CD4-positive, alpha-beta T cell treated with Interleukin-4 for 4 hours (primary cell): ENCODE measurements at regions not wholly inside any gene's neighbourhood (a gene's known extent, or its start where the extent isn't known, plus 50 kb on each side); places are given as distances from the start of the nearest gene placed in this dataset.

Experiments
- DNase-seq: peaks from one replicate; pipeline ENCODE4 v3.0.0-alpha.2; 2020

- no peak for DNase-seq
Measured at GRCh38 chr6:126091466-126091865, 105.1 kb downstream of the TRMT11 start.

- DNase-seq, result no peak
Measured at GRCh38 chr6:126093108-126093507, 106.8 kb downstream of the TRMT11 start.

- DNase-seq, result no peak
Measured at GRCh38 chr6:126094411-126094810, 108.1 kb downstream of the TRMT11 start.

GRCh38 chr6:126100386-126100785, 114.0 kb downstream of the TRMT11 start:
- DNase-seq, result no peak

GRCh38 chr6:126102358-126102757, 116.0 kb downstream of the TRMT11 start:
- no peak for DNase-seq

GRCh38 chr6:126103993-126104392, 117.7 kb downstream of the TRMT11 start:
- DNase-seq, result no peak

GRCh38 chr6:126107475-126108166, 121.3 kb downstream of the TRMT11 start:
- no peak for DNase-seq

GRCh38 chr6:126110512-126111270, 124.4 kb downstream of the TRMT11 start:
- no peak for DNase-seq

- DNase-seq, result no peak
Measured at GRCh38 chr6:126111327-126111726, 125.0 kb downstream of the TRMT11 start.

- no peak for DNase-seq
Measured at GRCh38 chr6:126112171-126112632, 125.9 kb downstream of the TRMT11 start.

GRCh38 chr6:126113261-126113660, 126.9 kb downstream of the TRMT11 start:
- no peak for DNase-seq

- DNase-seq, result no peak
Measured at GRCh38 chr6:126117251-126117650, 130.9 kb downstream of the TRMT11 start.

- DNase-seq, result no peak
Measured at GRCh38 chr6:126118058-126118755, 131.9 kb downstream of the TRMT11 start.

GRCh38 chr6:126118936-126119335, 132.6 kb downstream of the TRMT11 start:
- no peak for DNase-seq

- DNase-seq, result no peak
Measured at GRCh38 chr6:126123226-126123625, 136.9 kb downstream of the TRMT11 start.

GRCh38 chr6:126127659-126128058, 141.3 kb downstream of the TRMT11 start:
- DNase-seq, result no peak

GRCh38 chr6:126131246-126131645, 144.9 kb downstream of the TRMT11 start:
- no peak for DNase-seq

GRCh38 chr6:126133984-126134383, 147.6 kb downstream of the TRMT11 start:
- DNase-seq, result no peak

GRCh38 chr6:126134491-126134890, 148.2 kb downstream of the TRMT11 start:
- no peak for DNase-seq

- DNase-seq, result no peak
Measured at GRCh38 chr6:126140015-126140414, 153.7 kb downstream of the TRMT11 start.

GRCh38 chr6:126143761-126144251, 157.5 kb downstream of the TRMT11 start:
- no peak for DNase-seq

- DNase-seq, result no peak
Measured at GRCh38 chr6:126145351-126145750, 159.0 kb downstream of the TRMT11 start.

- DNase-seq, result no peak
Measured at GRCh38 chr6:126147291-126147815, 161.0 kb downstream of the TRMT11 start.
